ENCODE measurements at regions not wholly inside any gene's neighbourhood (a gene's known extent, or its start where the extent isn't known, plus 50 kb on each side); places are given as distances from the start of the nearest gene placed in this dataset.

DNA sequence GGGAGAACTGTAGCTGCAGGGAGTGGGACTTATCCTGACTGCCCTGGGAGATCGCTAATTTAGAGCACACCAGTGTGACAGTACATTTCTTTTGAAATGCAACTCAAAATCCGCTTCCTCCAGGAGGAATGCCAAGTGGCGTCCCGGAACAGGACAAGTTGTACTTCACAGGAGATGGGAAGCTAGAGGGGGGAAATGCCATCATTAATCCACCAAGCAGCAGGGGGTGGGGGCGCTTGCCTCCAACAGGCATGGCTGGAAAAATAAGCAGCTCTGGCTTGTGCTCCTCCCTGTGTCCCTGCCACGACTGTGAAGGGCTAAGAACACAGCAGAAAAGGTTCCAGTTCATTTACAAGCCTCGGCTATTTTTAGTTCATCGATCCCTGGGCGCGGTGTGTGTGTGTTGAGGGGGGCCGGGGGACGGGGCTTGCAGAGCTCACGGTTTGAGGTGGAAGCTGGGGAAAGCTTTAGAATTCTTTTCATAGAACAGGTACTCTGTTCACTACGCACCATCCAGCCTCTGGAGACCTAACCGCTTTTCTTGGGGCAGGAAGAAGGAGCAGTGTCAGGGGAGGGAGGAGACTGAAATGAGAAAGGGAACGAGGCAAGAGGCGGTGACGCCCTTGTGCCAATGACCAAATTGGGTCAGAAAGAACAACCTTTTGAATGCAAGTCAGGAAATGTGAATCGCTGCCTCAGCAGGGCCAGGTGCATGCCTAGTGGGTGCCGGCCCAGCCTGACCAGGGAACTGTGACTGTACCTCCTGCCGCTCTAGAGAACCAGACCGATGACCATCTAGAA lies 51.8 kb upstream of the DGKG start:
- intact Hi-C loops (cut with micrococcal nuclease): no loop called here
- H4K20me1 ChIP-seq (ENCODE audit: control insufficient read depth, insufficient read depth, low read length, poor library complexity, severe bottlenecking): no peaks in the 10 kb centered on the region
- no peak for TF ChIP-seq EZH2 (IDR thresholded peaks at IDR 0.05; ENCODE audit: borderline replicate concordance, insufficient read depth, low read depth, low read length, poor library complexity, severe bottlenecking)
- TF ChIP-seq, protein P1, sequence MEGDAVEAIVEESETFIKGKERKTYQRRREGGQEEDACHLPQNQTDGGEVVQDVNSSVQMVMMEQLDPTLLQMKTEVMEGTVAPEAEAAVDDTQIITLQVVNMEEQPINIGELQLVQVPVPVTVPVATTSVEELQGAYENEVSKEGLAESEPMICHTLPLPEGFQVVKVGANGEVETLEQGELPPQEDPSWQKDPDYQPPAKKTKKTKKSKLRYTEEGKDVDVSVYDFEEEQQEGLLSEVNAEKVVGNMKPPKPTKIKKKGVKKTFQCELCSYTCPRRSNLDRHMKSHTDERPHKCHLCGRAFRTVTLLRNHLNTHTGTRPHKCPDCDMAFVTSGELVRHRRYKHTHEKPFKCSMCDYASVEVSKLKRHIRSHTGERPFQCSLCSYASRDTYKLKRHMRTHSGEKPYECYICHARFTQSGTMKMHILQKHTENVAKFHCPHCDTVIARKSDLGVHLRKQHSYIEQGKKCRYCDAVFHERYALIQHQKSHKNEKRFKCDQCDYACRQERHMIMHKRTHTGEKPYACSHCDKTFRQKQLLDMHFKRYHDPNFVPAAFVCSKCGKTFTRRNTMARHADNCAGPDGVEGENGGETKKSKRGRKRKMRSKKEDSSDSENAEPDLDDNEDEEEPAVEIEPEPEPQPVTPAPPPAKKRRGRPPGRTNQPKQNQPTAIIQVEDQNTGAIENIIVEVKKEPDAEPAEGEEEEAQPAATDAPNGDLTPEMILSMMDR (IDR thresholded peaks at IDR 0.05): no peak
- peak; percentile 82 for ATAC-seq (ENCODE audit: low read depth)
- Mint-ChIP-seq H3K27me3 (peaks cover 4% of the 10 kb centered on the region), H3K27ac (peak overlapping the region; percentile 75), H3K4me1 (peaks cover 25% of the 10 kb centered on the region), H3K4me3 (peak overlapping the region; percentile 89), H3K9me3 (ENCODE audit: insufficient read depth) (no peaks in the 10 kb centered on the region)
- ChIA-PET POLR2A (interaction anchor here (0.7 kb wide), 1 partner anchor 74 kb away, joined by 4 read pairs; no protein-coding TSS in a partner anchor), CTCF (interaction anchor here (0.8 kb wide), 1 partner anchor 152 kb away, joined by 3 read pairs; no protein-coding TSS in a partner anchor)
- H3K27ac ChIP-seq (ENCODE audit: low read length in 2 of 2): peak overlapping the region in 1 of 2 donors; percentile 31
- no peaks in the 10 kb centered on the region for H3K36me3 ChIP-seq (replicated peaks in 1 of 2; ENCODE audit: control extremely low read depth in 1 of 2, control insufficient read depth in 1 of 2, extremely low read depth in 1 of 2, insufficient read depth in 2 of 2, low read length in 1 of 2)
- peak overlapping the region; percentile 65 for H3K9ac ChIP-seq (ENCODE audit: low read length)
- peak overlapping the region; percentile 82 for H3K4me2 ChIP-seq (replicated peaks; ENCODE audit: low read depth, low read length, poor library complexity, severe bottlenecking)
- H3K4me1 ChIP-seq (ENCODE audit: control insufficient read depth in 2 of 2, insufficient read depth in 2 of 2, low read length in 2 of 2): peaks cover 17 to 18% of the 10 kb centered on the region in 2 donors
- DNase-seq: peak; percentile 58
- no peaks in the 10 kb centered on the region for H3K9me3 ChIP-seq (ENCODE audit: control extremely low read depth in 1 of 3, control insufficient read depth in 2 of 3, insufficient read depth in 1 of 3, low read length in 2 of 3)
- no peaks in the 10 kb centered on the region for H3K79me2 ChIP-seq (ENCODE audit: control insufficient read depth, insufficient read depth, low read length)
- peak overlapping the region; percentile 11 to 67 (median 48) for H3K4me3 ChIP-seq (ENCODE audit: control extremely low read depth in 1 of 5, extremely low read depth in 1 of 5, insufficient read depth in 1 of 5, low read depth in 2 of 5, low read length in 4 of 5)
- H2AFZ ChIP-seq (ENCODE audit: insufficient read depth, low read depth, low read length, poor library complexity, severe bottlenecking): peak overlapping the region; percentile 64
- H3K27me3 ChIP-seq (replicated peaks in 1 of 4; ENCODE audit: control extremely low read depth in 1 of 4, control insufficient read depth in 3 of 4, insufficient read depth in 4 of 4, low read length in 3 of 4): peaks cover 0 to 6% (median 0%) of the 10 kb centered on the region in 4 experiments
- 12% methylated on average over 15 of the region's 22 CpGs for WGBS (ENCODE audit: insufficient coverage)

DNA sequence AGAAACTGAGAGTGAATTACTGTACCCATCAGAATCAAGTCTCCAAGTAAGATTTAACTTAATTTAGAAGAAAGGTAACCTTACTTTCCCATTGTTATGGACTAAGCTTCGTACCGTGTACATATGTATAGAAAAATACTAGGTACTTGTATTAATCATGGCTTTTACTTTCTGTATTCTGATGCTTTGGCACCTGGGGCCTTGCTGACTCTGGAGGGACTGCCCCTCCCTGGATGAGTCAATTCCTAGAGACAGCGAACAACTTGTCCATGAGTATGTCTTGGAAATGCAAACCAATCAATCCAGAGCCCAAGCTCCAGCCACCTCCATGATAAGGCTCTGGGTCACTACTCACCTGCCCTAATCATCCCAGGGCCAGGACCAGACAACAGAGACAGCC lies 50.0 kb upstream of the DGKG start:
- no peak overlapping the region for H3K4me3 ChIP-seq (ENCODE audit: control extremely low read depth in 1 of 5, extremely low read depth in 1 of 5, insufficient read depth in 1 of 5, low read depth in 2 of 5, low read length in 4 of 5)
- H3K4me1 Mint-ChIP-seq: peaks cover 25% of the 10 kb centered on the region
- peaks cover 17 to 18% of the 10 kb centered on the region in 2 donors for H3K4me1 ChIP-seq (ENCODE audit: control insufficient read depth in 2 of 2, insufficient read depth in 2 of 2, low read length in 2 of 2)
- no peaks in the 10 kb centered on the region for H3K79me2 ChIP-seq (ENCODE audit: control insufficient read depth, insufficient read depth, low read length)
- CTCF ChIA-PET: interaction anchor here (1.4 kb wide), 1 partner anchor 128 kb away, joined by 4 read pairs; no protein-coding TSS in a partner anchor
- no peak for ATAC-seq (ENCODE audit: low read depth)
- H3K4me3 Mint-ChIP-seq: no peak overlapping the region
- no peak overlapping the region for H3K4me2 ChIP-seq (replicated peaks; ENCODE audit: low read depth, low read length, poor library complexity, severe bottlenecking)
- H3K27ac Mint-ChIP-seq: no peak overlapping the region
- no peaks in the 10 kb centered on the region for H3K36me3 ChIP-seq (replicated peaks in 1 of 2; ENCODE audit: control extremely low read depth in 1 of 2, control insufficient read depth in 1 of 2, extremely low read depth in 1 of 2, insufficient read depth in 2 of 2, low read length in 1 of 2)
- POLR2A ChIA-PET: no interaction called here
- no peaks in the 10 kb centered on the region for H4K20me1 ChIP-seq (ENCODE audit: control insufficient read depth, insufficient read depth, low read length, poor library complexity, severe bottlenecking)
- H3K27ac ChIP-seq (ENCODE audit: low read length in 2 of 2): no peak overlapping the region
- no peak overlapping the region for H3K9ac ChIP-seq (ENCODE audit: low read length)
- intact Hi-C loops (cut with micrococcal nuclease): no loop called here
- no peaks in the 10 kb centered on the region for H3K9me3 Mint-ChIP-seq (ENCODE audit: insufficient read depth)
- H2AFZ ChIP-seq (ENCODE audit: insufficient read depth, low read depth, low read length, poor library complexity, severe bottlenecking): no peak overlapping the region
- 40% methylated on average over 1 of the region's 3 CpGs for WGBS (ENCODE audit: insufficient coverage)
- no peak for TF ChIP-seq EZH2 (IDR thresholded peaks at IDR 0.05; ENCODE audit: borderline replicate concordance, insufficient read depth, low read depth, low read length, poor library complexity, severe bottlenecking)
- TF ChIP-seq, protein P1 (IDR thresholded peaks at IDR 0.05): no peak
- H3K27me3 ChIP-seq (replicated peaks in 1 of 4; ENCODE audit: control extremely low read depth in 1 of 4, control insufficient read depth in 3 of 4, insufficient read depth in 4 of 4, low read length in 3 of 4): peaks cover 0 to 6% (median 0%) of the 10 kb centered on the region in 4 experiments
- no peaks in the 10 kb centered on the region for H3K9me3 ChIP-seq (ENCODE audit: control extremely low read depth in 1 of 3, control insufficient read depth in 2 of 3, insufficient read depth in 1 of 3, low read length in 2 of 3)
- H3K27me3 Mint-ChIP-seq: peaks cover 4% of the 10 kb centered on the region
- DNase-seq: no peak

Measured in B cell (primary cell).